GM18861 (cell line): ENCODE measurements at regions not wholly inside any gene's neighbourhood (a gene's known extent, or its start where the extent isn't known, plus 50 kb on each side); places are given as distances from the start of the nearest gene placed in this dataset.

Source experiments
- ATAC-seq: cut with Tn5 transposase; IDR thresholded peaks from one replicate; pipeline ENCODE4 v1.9.1; 2021; ENCODE audit not compliant: unreplicated experiment

- ATAC-seq = no peak
These were observed 1679.9 kb downstream of the EFNB2 start for GRCh38 chr13:104855581-104855980.

GRCh38 chr13:104854698-104855097, 1680.8 kb downstream of the EFNB2 start:
- ATAC-seq = no peak

- no peak for ATAC-seq
These were observed 1681.5 kb downstream of the EFNB2 start for GRCh38 chr13:104854007-104854406.

GRCh38 chr13:104847922-104848321, 1687.5 kb downstream of the EFNB2 start:
- no peak for ATAC-seq

- ATAC-seq = no peak
These were observed 1692.1 kb downstream of the EFNB2 start for GRCh38 chr13:104843401-104843800.

- no peak for ATAC-seq
These were observed 1694.4 kb downstream of the EFNB2 start for GRCh38 chr13:104841110-104841509.

GRCh38 chr13:104837756-104838155, 1697.7 kb downstream of the EFNB2 start:
- no peak for ATAC-seq

GRCh38 chr13:104833221-104833620, 1702.2 kb downstream of the EFNB2 start:
- ATAC-seq = no peak

- no peak for ATAC-seq
These were observed 1703.2 kb downstream of the EFNB2 start for GRCh38 chr13:104832231-104832630.

- no peak for ATAC-seq
These were observed 1703.6 kb downstream of the EFNB2 start for GRCh38 chr13:104831831-104832230.

GRCh38 chr13:104823709-104824108, 1711.8 kb downstream of the EFNB2 start:
- ATAC-seq = no peak

GRCh38 chr13:104823071-104823470, 1712.4 kb downstream of the EFNB2 start:
- ATAC-seq = no peak

- no peak for ATAC-seq
These were observed 1718.2 kb downstream of the EFNB2 start for GRCh38 chr13:104817271-104817670.

- ATAC-seq = no peak
These were observed 1718.7 kb downstream of the EFNB2 start for GRCh38 chr13:104816726-104817125.

GRCh38 chr13:104810242-104810641, 1725.2 kb downstream of the EFNB2 start:
- ATAC-seq = no peak

GRCh38 chr13:104809483-104809882, 1726.0 kb downstream of the EFNB2 start:
- ATAC-seq = no peak

- no peak for ATAC-seq
These were observed 1730.1 kb downstream of the EFNB2 start for GRCh38 chr13:104805346-104805745.

- no peak for ATAC-seq
These were observed 1732.9 kb upstream of the SLC10A2 start for GRCh38 chr13:104799152-104799551.

- no peak for ATAC-seq
These were observed 1732.3 kb upstream of the SLC10A2 start for GRCh38 chr13:104798486-104798885.

- no peak for ATAC-seq
These were observed 1730.4 kb upstream of the SLC10A2 start for GRCh38 chr13:104796581-104796980.

- no peak for ATAC-seq
These were observed 1719.7 kb upstream of the SLC10A2 start for GRCh38 chr13:104785952-104786351.

- ATAC-seq = no peak
These were observed 1718.7 kb upstream of the SLC10A2 start for GRCh38 chr13:104784891-104785290.

- no peak for ATAC-seq
These were observed 1716.5 kb upstream of the SLC10A2 start for GRCh38 chr13:104782741-104783140.
